CD4-positive, alpha-beta T cell (primary cell): ENCODE measurements at regions not wholly inside any gene's neighbourhood (a gene's known extent, or its start where the extent isn't known, plus 50 kb on each side); places are given as distances from the start of the nearest gene placed in this dataset.

ENCODE experiments used
- ATAC-seq: fragments of 200-7000 bp; cut with Tn5 transposase; one replicate; pipeline ENCODE4 v1.10.0; 2022; ENCODE audit warnings: mild to moderate bottlenecking; ENCODE audit not compliant: poor library complexity
- CTCF ChIA-PET: fragments of 350-600 bp; sonication (Branson Sonifier 250); formaldehyde crosslinking; loops from one replicate; lab custom pipeline; 2021; ENCODE audit warnings: antibody characterized with exemption, inconsistent platforms; lab: Charles Lee
- POLR2A ChIA-PET: fragments of 350-600 bp; sonication (Branson Sonifier 250); formaldehyde crosslinking; loops from one replicate; lab custom pipeline; 2021; ENCODE audit warnings: antibody characterized with exemption, inconsistent platforms; lab: Charles Lee
- DNase-seq, 14 experiments: peaks; one replicate each; pipeline ENCODE4 v3.0.0-alpha.2; 2013 to 2020; ENCODE audit warnings: mixed read lengths in 2 of 14
- H3K27ac ChIP-seq, 2 donors: one replicate each; pipeline versions ENCODE4 v1.5.1 to v1.7.0; 2013; ENCODE audit warnings: low read length in 2 of 2, low read depth in 1 of 2, mild to moderate bottlenecking in 1 of 2
- H3K27me3 ChIP-seq, 2 experiments: 1 replicate in 1 of 2; 2 replicates in 1 of 2; pipeline versions ENCODE4 v1.6.1 to v1.7.0; 2013; ENCODE audit warnings: low read length in 2 of 2, control low read depth in 1 of 2, mild to moderate bottlenecking in 1 of 2, moderate library complexity in 1 of 2; ENCODE audit not compliant: insufficient read depth in 2 of 2, control insufficient read depth in 1 of 2
- H3K36me3 ChIP-seq: one replicate; pipeline ENCODE4 v1.6.1; 2013; ENCODE audit warnings: low read length, control low read depth; ENCODE audit not compliant: insufficient read depth
- H3K4me1 ChIP-seq: one replicate; pipeline ENCODE4 v1.6.1; 2013; ENCODE audit warnings: low read length, control low read depth; ENCODE audit not compliant: insufficient read depth
- H3K4me3 ChIP-seq: one replicate; pipeline ENCODE4 v1.5.1; 2013; ENCODE audit warnings: mild to moderate bottlenecking, low read length, moderate library complexity
- H3K9me3 ChIP-seq, 2 experiments: 1 replicate in 1 of 2; 2 replicates in 1 of 2; pipeline versions ENCODE4 v1.6.1 to v1.7.0; 2013; ENCODE audit warnings: low read length in 2 of 2, mild to moderate bottlenecking in 2 of 2, control low read depth in 1 of 2, moderate library complexity in 1 of 2; ENCODE audit not compliant: control insufficient read depth in 1 of 2, insufficient read depth in 1 of 2
- H3K27ac Mint-ChIP-seq: one replicate; pipeline ENCODE4 v1.8.0; 2020; ENCODE audit warnings: mixed read lengths
- H3K27me3 Mint-ChIP-seq: one replicate; pipeline ENCODE4 v1.8.0; 2021; ENCODE audit warnings: mixed read lengths
- H3K36me3 Mint-ChIP-seq: one replicate; pipeline ENCODE4 v1.8.0; 2021; ENCODE audit warnings: low read depth, mixed read lengths
- H3K4me1 Mint-ChIP-seq: one replicate; pipeline ENCODE4 v1.8.0; 2021; ENCODE audit warnings: low read depth, mixed read lengths
- H3K4me3 Mint-ChIP-seq: one replicate; pipeline ENCODE4 v1.8.0; 2020; ENCODE audit warnings: mild to moderate bottlenecking, mixed read lengths
- H3K9me3 Mint-ChIP-seq: one replicate; pipeline ENCODE4 v1.8.0; 2020; ENCODE audit warnings: mixed read lengths
- CTCF ChIP-seq: fragments of 200-600 bp; IDR thresholded peaks from one replicate; pipeline ENCODE4 v1.8.0; 2022; ENCODE audit warnings: antibody characterized with exemption, mild to moderate bottlenecking
- intact Hi-C, 2 experiments: fragments of 100-400 bp; cut with DNase I in 1 of 2; cut with micrococcal nuclease in 1 of 2; formaldehyde crosslinking; loops; one replicate each; pipeline versions ENCODE4 v1.15.1 to v1.9.0; 2023 to 2025; cut with DNase I, micrococcal nuclease

- DNase-seq (no peak), ATAC-seq (no peak)
- TF ChIP-seq CTCF, result no peak
- H3K27me3 ChIP-seq, result no peaks in the 10 kb centered on the region
- no peaks in the 10 kb centered on the region for H3K36me3 Mint-ChIP-seq
- no peaks in the 10 kb centered on the region for H3K4me1 ChIP-seq
- H3K4me3 ChIP-seq, result no peak overlapping the region
- no peak overlapping the region for H3K27ac ChIP-seq
- no peak overlapping the region for H3K27ac Mint-ChIP-seq
- H3K4me3 Mint-ChIP-seq, result no peak overlapping the region
- no peaks in the 10 kb centered on the region for H3K27me3 Mint-ChIP-seq
- CTCF ChIA-PET, result no interaction called here
- POLR2A ChIA-PET, result no interaction called here
- no peaks in the 10 kb centered on the region for H3K9me3 Mint-ChIP-seq
- peaks cover 0 to 4% of the 10 kb centered on the region in 2 experiments for H3K9me3 ChIP-seq
- H3K4me1 Mint-ChIP-seq, result no peaks in the 10 kb centered on the region
- intact Hi-C loops, result no loop called here
- no peaks in the 10 kb centered on the region for H3K36me3 ChIP-seq
Observed at GRCh38 chr3:34886443-34886842, 752.9 kb upstream of the ARPP21 start.

GRCh38 chr3:34889641-34890040 is 749.7 kb upstream of the ARPP21 start:
- intact Hi-C loops, result no loop called here
- no peak for ATAC-seq
- CTCF ChIA-PET, result no interaction called here
- H3K27ac ChIP-seq, result no peak overlapping the region
- H3K36me3 ChIP-seq, result no peaks in the 10 kb centered on the region
- H3K4me3 ChIP-seq, result no peak overlapping the region
- Mint-ChIP-seq H3K4me3 (no peak overlapping the region), H3K27ac (no peak overlapping the region), H3K27me3 (no peaks in the 10 kb centered on the region), H3K4me1 (no peaks in the 10 kb centered on the region), H3K9me3 (no peaks in the 10 kb centered on the region), H3K36me3 (no peaks in the 10 kb centered on the region)
- DNase-seq, result no peak
- peaks cover 0 to 4% of the 10 kb centered on the region in 2 experiments for H3K9me3 ChIP-seq
- no peak for TF ChIP-seq CTCF
- no peaks in the 10 kb centered on the region for H3K4me1 ChIP-seq
- POLR2A ChIA-PET, result no interaction called here
- no peaks in the 10 kb centered on the region for H3K27me3 ChIP-seq

GRCh38 chr3:34890247-34890646 is 749.1 kb upstream of the ARPP21 start:
- DNase-seq, result no peak
- H3K9me3 Mint-ChIP-seq, result no peaks in the 10 kb centered on the region
- Histone ChIP-seq H3K4me3 (no peak overlapping the region), H3K27ac (no peak overlapping the region), H3K27me3 (no peaks in the 10 kb centered on the region), H3K36me3 (no peaks in the 10 kb centered on the region), H3K4me1 (no peaks in the 10 kb centered on the region), H3K9me3 (peaks cover 0 to 4% of the 10 kb centered on the region in 2 experiments)
- no peaks in the 10 kb centered on the region for H3K36me3 Mint-ChIP-seq
- ChIA-PET POLR2A (no interaction called here), CTCF (no interaction called here)
- H3K27ac Mint-ChIP-seq, result no peak overlapping the region
- no peaks in the 10 kb centered on the region for H3K4me1 Mint-ChIP-seq
- intact Hi-C loops, result no loop called here
- no peaks in the 10 kb centered on the region for H3K27me3 Mint-ChIP-seq
- H3K4me3 Mint-ChIP-seq, result no peak overlapping the region
- TF ChIP-seq CTCF, result no peak
- no peak for ATAC-seq
